ENCODE measurements at regions not wholly inside any gene's neighbourhood (a gene's known extent, or its start where the extent isn't known, plus 50 kb on each side); places are given as distances from the start of the nearest gene placed in this dataset.

GRCh38 chr10:47067949-47068940, 157.0 kb downstream of the PTPN20 start:
- Mint-ChIP-seq H3K27me3 (no peaks in the 10 kb centered on the region), H3K4me1 (ENCODE audit: low read depth) (no peaks in the 10 kb centered on the region), H3K27ac (no peak overlapping the region), H3K4me3 (no peak overlapping the region), H3K9me3 (no peaks in the 10 kb centered on the region), H3K36me3 (ENCODE audit: low read depth) (no peaks in the 10 kb centered on the region)
- TF ChIP-seq CTCF (IDR thresholded peaks at IDR 0.05) = no peak
- ATAC-seq (no peak), DNase-seq (no peak)
- intact Hi-C loops (cut with micrococcal nuclease) = no loop called here
- POLR2A ChIA-PET = no interaction called here
- CTCF ChIA-PET = interaction anchor here (1.0 kb wide), 1 partner anchor 243 kb away, joined by 4 read pairs; no protein-coding TSS in a partner anchor

- ATAC-seq (no peak), DNase-seq (no peak)
- Mint-ChIP-seq H3K27me3 (no peaks in the 10 kb centered on the region), H3K4me1 (ENCODE audit: low read depth) (no peaks in the 10 kb centered on the region), H3K4me3 (no peak overlapping the region), H3K27ac (no peak overlapping the region), H3K9me3 (no peaks in the 10 kb centered on the region), H3K36me3 (ENCODE audit: low read depth) (no peaks in the 10 kb centered on the region)
- POLR2A ChIA-PET = no interaction called here
- CTCF ChIA-PET = interaction anchor here (1.6 to 3.1 kb wide), 2 partner anchors 23 to 270 kb away, joined by 3 to 22 read pairs; no protein-coding TSS in a partner anchor
- intact Hi-C loops (cut with micrococcal nuclease) = no loop called here
- no peak for TF ChIP-seq CTCF (IDR thresholded peaks at IDR 0.05)
These were observed 159.3 kb downstream of the PTPN20 start for GRCh38 chr10:47070541-47070940.

- Mint-ChIP-seq H3K36me3 (ENCODE audit: low read depth) (no peaks in the 10 kb centered on the region), H3K27me3 (no peaks in the 10 kb centered on the region), H3K4me3 (no peak overlapping the region), H3K4me1 (ENCODE audit: low read depth) (peaks cover 10% of the 10 kb centered on the region), H3K9me3 (no peaks in the 10 kb centered on the region), H3K27ac (no peak overlapping the region)
- intact Hi-C loops (cut with micrococcal nuclease) = no loop called here
- ATAC-seq (no peak), DNase-seq (no peak)
- ChIA-PET POLR2A (no interaction called here), CTCF (interaction anchor here (1.0 to 3.1 kb wide), 2 partner anchors 24 to 240 kb away, joined by 4 to 22 read pairs; no protein-coding TSS in a partner anchor)
- TF ChIP-seq CTCF (IDR thresholded peaks at IDR 0.05) = no peak
These were observed 160.7 kb downstream of the PTPN20 start for GRCh38 chr10:47071891-47072290.

- intact Hi-C loops (cut with micrococcal nuclease) = no loop called here
- ATAC-seq (no peak), DNase-seq (no peak)
- CTCF ChIA-PET = interaction anchor here (2.7 kb wide), 1 partner anchor 238 kb away, joined by 7 read pairs; no protein-coding TSS in a partner anchor
- Mint-ChIP-seq H3K27ac (no peak overlapping the region), H3K4me3 (no peak overlapping the region), H3K9me3 (no peaks in the 10 kb centered on the region), H3K4me1 (ENCODE audit: low read depth) (peaks cover 28% of the 10 kb centered on the region), H3K27me3 (no peaks in the 10 kb centered on the region), H3K36me3 (ENCODE audit: low read depth) (no peaks in the 10 kb centered on the region)
- POLR2A ChIA-PET = no interaction called here
- no peak for TF ChIP-seq CTCF (IDR thresholded peaks at IDR 0.05)
These were observed 162.7 kb downstream of the PTPN20 start for GRCh38 chr10:47073967-47074366.

GRCh38 chr10:47076949-47077361, 165.7 kb downstream of the PTPN20 start:
- ChIA-PET CTCF (interaction anchor here (2.2 to 2.7 kb wide), 3 partner anchors 29 to 235 kb away, joined by 5 to 12 read pairs (median 7); no protein-coding TSS in a partner anchor), POLR2A (interaction anchor here (1.5 kb wide), 1 partner anchor 129 kb away, joined by 3 read pairs; no protein-coding TSS in a partner anchor)
- DNase-seq = peak; percentile 45
- Mint-ChIP-seq H3K9me3 (no peaks in the 10 kb centered on the region), H3K4me1 (ENCODE audit: low read depth) (peaks cover 52% of the 10 kb centered on the region), H3K4me3 (no peak overlapping the region), H3K27me3 (no peaks in the 10 kb centered on the region), H3K27ac (peak overlapping the region; percentile 18), H3K36me3 (ENCODE audit: low read depth) (no peaks in the 10 kb centered on the region)
- no peak for TF ChIP-seq CTCF (IDR thresholded peaks at IDR 0.05)
- intact Hi-C loops (cut with micrococcal nuclease) = no loop called here
- peak; percentile 59 for ATAC-seq

Measured in activated CD8-positive, alpha-beta T cell treated with anti-CD3 and anti-CD28 coated beads for 36 hours (primary cell).